ENCODE measurements at regions not wholly inside any gene's neighbourhood (a gene's known extent, or its start where the extent isn't known, plus 50 kb on each side); places are given as distances from the start of the nearest gene placed in this dataset.
"Not testable (repeated sequence)": the region's sequence is repeated elsewhere in the genome, so short reads cannot be mapped to it uniquely, and the experiment has no call there.

GRCh38 chr7:66542528-66543269 is 86.0 kb upstream of the KCTD7 start:
- H3K4me1 ChIP-seq, result no peaks in the 10 kb centered on the region
- TF ChIP-seq CTCF (IDR thresholded peaks at IDR 0.05), result no peak
- H3K36me3 ChIP-seq (replicated peaks in 1 of 2; ENCODE audit: insufficient read depth in 1 of 2, low read depth in 2 of 2), result peaks cover 0 to 5% of the 10 kb centered on the region in 2 donors
- ATAC-seq (no peak), DNase-seq (no peak)
- no peaks in the 10 kb centered on the region for H3K27me3 ChIP-seq
- H3K9me3 ChIP-seq, result no peaks in the 10 kb centered on the region
- 78 to 85% methylated on average over 9 to 14 of the region's 14 CpGs for WGBS, 2 donors
- no peak overlapping the region for H3K27ac ChIP-seq
- H3K4me3 ChIP-seq, result no peak overlapping the region
- intact Hi-C loops (cut with DNase I), result no loop called here

GRCh38 chr7:66549466-66549865 is 79.2 kb upstream of the KCTD7 start:
- ATAC-seq, result no peak
- intact Hi-C loops (cut with DNase I), result no loop called here

GRCh38 chr7:66553001-66553400 is 75.7 kb upstream of the KCTD7 start:
- Histone ChIP-seq H3K27me3 (no peaks in the 10 kb centered on the region), H3K4me1 (peaks cover 8% of the 10 kb centered on the region), H3K27ac (no peak overlapping the region), H3K9me3 (no peaks in the 10 kb centered on the region), H3K4me3 (no peak overlapping the region), H3K36me3 (replicated peaks in 1 of 2; ENCODE audit: insufficient read depth in 1 of 2, low read depth in 2 of 2) (peaks cover 0 to 15% of the 10 kb centered on the region in 2 donors)
- WGBS, 2 donors, result 94 to 97% methylated on average over 9 of the region's 9 CpGs
- DNase-seq (no peak), ATAC-seq (no peak)
- intact Hi-C loops (cut with DNase I), result no loop called here
- TF ChIP-seq CTCF (IDR thresholded peaks at IDR 0.05) (no peak), POLR2A (IDR thresholded peaks at IDR 0.05) (no peak)

More at GRCh38 chr7:66549466-66549865, 79.2 kb upstream of the KCTD7 start:
- TF ChIP-seq CTCF (IDR thresholded peaks at IDR 0.05), result no peak
- no peak for TF ChIP-seq POLR2A (IDR thresholded peaks at IDR 0.05)
- DNase-seq, result no peak
- Histone ChIP-seq H3K9me3 (no peaks in the 10 kb centered on the region), H3K27ac (no peak overlapping the region), H3K4me1 (no peaks in the 10 kb centered on the region), H3K36me3 (replicated peaks in 1 of 2; ENCODE audit: insufficient read depth in 1 of 2, low read depth in 2 of 2) (peaks cover 0 to 17% of the 10 kb centered on the region in 2 donors), H3K4me3 (no peak overlapping the region), H3K27me3 (no peaks in the 10 kb centered on the region)
- WGBS, 2 donors, result 79 to 89% methylated on average over 4 to 6 of the region's 6 CpGs

- ATAC-seq; H3K4me3 ChIP-seq; H3K27ac ChIP-seq; DNase-seq; H3K4me1 ChIP-seq; H3K9me3 ChIP-seq; intact Hi-C loops (cut with DNase I); H3K27me3 ChIP-seq: not testable (repeated sequence)
- peaks cover 0 to 13% of the 10 kb centered on the region in 2 donors for H3K36me3 ChIP-seq (replicated peaks in 1 of 2; ENCODE audit: insufficient read depth in 1 of 2, low read depth in 2 of 2)
- WGBS, 2 donors, result 55 to 63% methylated on average over 2 of the region's 2 CpGs
Measured at GRCh38 chr7:66553675-66554074, 75.0 kb upstream of the KCTD7 start.

- H3K27me3 ChIP-seq; H3K4me3 ChIP-seq; H3K9me3 ChIP-seq; intact Hi-C loops (cut with DNase I); ATAC-seq; DNase-seq; H3K27ac ChIP-seq; H3K4me1 ChIP-seq: not testable (repeated sequence)
- 79 to 86% methylated on average over 6 to 8 of the region's 8 CpGs for WGBS, 2 donors
- H3K36me3 ChIP-seq (replicated peaks in 1 of 2; ENCODE audit: insufficient read depth in 1 of 2, low read depth in 2 of 2), result peaks cover 0 to 15% of the 10 kb centered on the region in 2 donors
Measured at GRCh38 chr7:66554291-66554690, 74.4 kb upstream of the KCTD7 start.

GRCh38 chr7:66554842-66555430 is 73.7 kb upstream of the KCTD7 start:
- H3K4me3 ChIP-seq; DNase-seq; H3K27me3 ChIP-seq; H3K27ac ChIP-seq; intact Hi-C loops (cut with DNase I); H3K4me1 ChIP-seq; H3K9me3 ChIP-seq; ATAC-seq: not testable (repeated sequence)
- 91 to 93% methylated on average over 8 of the region's 8 CpGs for WGBS, 2 donors
- peaks cover 0 to 15% of the 10 kb centered on the region in 2 donors for H3K36me3 ChIP-seq (replicated peaks in 1 of 2; ENCODE audit: insufficient read depth in 1 of 2, low read depth in 2 of 2)
